Colonic mucosa (tissue), 4 donors: ENCODE measurements at regions not wholly inside any gene's neighbourhood (a gene's known extent, or its start where the extent isn't known, plus 50 kb on each side); places are given as distances from the start of the nearest gene placed in this dataset.

Experiments
- DNase-seq: peaks from one replicate; pipeline ENCODE4 v3.0.0-alpha.2; 2020
- H3K27ac ChIP-seq: fragments of 200-600 bp; one replicate; pipeline ENCODE4 v1.8.0; 2021
- H3K27me3 ChIP-seq: fragments of 200-600 bp; one replicate; pipeline ENCODE4 v1.8.0; 2021
- H3K36me3 ChIP-seq: fragments of 200-600 bp; one replicate; pipeline ENCODE4 v1.8.0; 2021
- H3K4me1 ChIP-seq: fragments of 200-600 bp; one replicate; pipeline ENCODE4 v1.8.0; 2021; ENCODE audit warnings: mild to moderate bottlenecking
- H3K4me3 ChIP-seq: fragments of 200-600 bp; one replicate; pipeline ENCODE4 v1.8.0; 2021
- H3K9ac ChIP-seq, 2 donors: one replicate each; pipeline ENCODE4 v1.7.0; 2013; ENCODE audit warnings: control low read depth in 2 of 2, low read depth in 2 of 2, low read length in 2 of 2
- H3K9me3 ChIP-seq: fragments of 200-600 bp; one replicate; pipeline ENCODE4 v1.8.0; 2021
- intact Hi-C: fragments of 100-400 bp; cut with DNase I; formaldehyde crosslinking; loops from one replicate; pipeline ENCODE4 v1.14.1; 2022
- TF ChIP-seq, protein P1 (sequence below): fragments of 200-600 bp; IDR thresholded peaks from one replicate; pipeline ENCODE4 v1.8.0; 2022; ENCODE audit warnings: antibody characterized with exemption, mild to moderate bottlenecking
- donor health status: healthy.
- donor health status: DM: no; HTN: no; CAD: no.
- donor health status: DM: no; HTN: no; CAD: no.

DNA sequence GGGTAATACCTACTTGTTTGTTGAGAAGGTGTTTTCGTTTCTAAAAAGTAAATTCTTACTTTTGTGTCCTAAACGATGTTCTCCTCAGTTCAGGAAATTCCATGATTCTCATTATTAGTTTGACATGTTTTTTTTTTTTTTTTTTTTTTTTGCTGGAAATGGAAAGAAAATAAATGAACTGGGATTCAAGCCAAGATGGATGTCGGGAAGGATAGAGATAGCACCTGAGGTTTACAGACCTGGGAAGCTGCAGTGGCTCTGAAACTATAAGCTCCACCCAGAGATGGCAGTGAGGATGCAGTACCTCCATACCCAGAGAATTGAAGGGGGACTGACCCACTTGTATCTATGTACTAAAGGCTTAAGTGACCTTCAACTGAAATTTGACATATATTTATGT is 334.6 kb upstream of the TGFBR2 start:
- H3K4me3 ChIP-seq = no peak overlapping the region
- intact Hi-C loops = no loop called here
- no peaks in the 10 kb centered on the region for H3K4me1 ChIP-seq
- no peaks in the 10 kb centered on the region for H3K27me3 ChIP-seq
- DNase-seq = no peak
- no peak overlapping the region for H3K27ac ChIP-seq
- H3K9ac ChIP-seq = no peak overlapping the region
- no peaks in the 10 kb centered on the region for H3K36me3 ChIP-seq
- no peaks in the 10 kb centered on the region for H3K9me3 ChIP-seq
- TF ChIP-seq, protein P1, sequence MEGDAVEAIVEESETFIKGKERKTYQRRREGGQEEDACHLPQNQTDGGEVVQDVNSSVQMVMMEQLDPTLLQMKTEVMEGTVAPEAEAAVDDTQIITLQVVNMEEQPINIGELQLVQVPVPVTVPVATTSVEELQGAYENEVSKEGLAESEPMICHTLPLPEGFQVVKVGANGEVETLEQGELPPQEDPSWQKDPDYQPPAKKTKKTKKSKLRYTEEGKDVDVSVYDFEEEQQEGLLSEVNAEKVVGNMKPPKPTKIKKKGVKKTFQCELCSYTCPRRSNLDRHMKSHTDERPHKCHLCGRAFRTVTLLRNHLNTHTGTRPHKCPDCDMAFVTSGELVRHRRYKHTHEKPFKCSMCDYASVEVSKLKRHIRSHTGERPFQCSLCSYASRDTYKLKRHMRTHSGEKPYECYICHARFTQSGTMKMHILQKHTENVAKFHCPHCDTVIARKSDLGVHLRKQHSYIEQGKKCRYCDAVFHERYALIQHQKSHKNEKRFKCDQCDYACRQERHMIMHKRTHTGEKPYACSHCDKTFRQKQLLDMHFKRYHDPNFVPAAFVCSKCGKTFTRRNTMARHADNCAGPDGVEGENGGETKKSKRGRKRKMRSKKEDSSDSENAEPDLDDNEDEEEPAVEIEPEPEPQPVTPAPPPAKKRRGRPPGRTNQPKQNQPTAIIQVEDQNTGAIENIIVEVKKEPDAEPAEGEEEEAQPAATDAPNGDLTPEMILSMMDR = no peak

DNA sequence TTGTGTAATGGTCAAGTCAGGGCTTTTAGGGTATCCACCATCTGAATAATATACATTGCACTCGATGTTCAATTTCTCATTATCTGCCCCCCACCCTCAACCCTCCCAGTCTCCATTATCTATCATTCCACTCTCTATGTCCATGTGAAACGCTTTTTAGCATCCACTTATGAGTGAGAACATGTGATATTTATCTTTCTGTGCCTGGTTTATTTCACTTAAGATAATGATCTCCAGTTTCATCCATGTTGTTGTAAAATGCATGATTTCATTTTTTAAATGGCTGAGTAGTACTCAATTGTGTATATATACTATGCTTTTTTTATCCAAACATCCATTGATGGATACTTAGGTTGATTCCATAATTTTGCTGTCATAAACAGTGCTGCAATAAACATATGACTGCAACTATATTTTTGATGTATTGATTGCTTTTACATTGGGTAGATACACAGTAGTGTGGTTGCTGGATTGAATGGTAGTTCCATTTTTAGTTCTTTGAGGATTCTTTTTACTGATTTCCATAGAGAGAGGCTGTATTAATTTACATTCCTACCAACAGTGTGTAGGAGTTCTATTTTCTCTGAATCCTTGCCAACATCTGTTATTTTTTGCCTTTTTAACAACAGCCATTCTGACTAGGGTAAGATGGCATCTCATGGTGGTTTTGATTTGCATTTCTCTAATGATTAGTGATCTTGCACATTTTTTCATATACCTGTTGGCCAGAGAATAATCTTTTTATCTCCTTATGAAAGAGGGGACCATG is 332.9 kb upstream of the TGFBR2 start:
- no peaks in the 10 kb centered on the region for H3K27me3 ChIP-seq
- TF ChIP-seq, protein P1 = no peak
- H3K9ac ChIP-seq = no peak overlapping the region
- no peak overlapping the region for H3K27ac ChIP-seq
- H3K36me3 ChIP-seq = no peaks in the 10 kb centered on the region
- no peaks in the 10 kb centered on the region for H3K4me1 ChIP-seq
- intact Hi-C loops = no loop called here
- no peaks in the 10 kb centered on the region for H3K9me3 ChIP-seq
- DNase-seq = no peak
- H3K4me3 ChIP-seq = no peak overlapping the region

DNA sequence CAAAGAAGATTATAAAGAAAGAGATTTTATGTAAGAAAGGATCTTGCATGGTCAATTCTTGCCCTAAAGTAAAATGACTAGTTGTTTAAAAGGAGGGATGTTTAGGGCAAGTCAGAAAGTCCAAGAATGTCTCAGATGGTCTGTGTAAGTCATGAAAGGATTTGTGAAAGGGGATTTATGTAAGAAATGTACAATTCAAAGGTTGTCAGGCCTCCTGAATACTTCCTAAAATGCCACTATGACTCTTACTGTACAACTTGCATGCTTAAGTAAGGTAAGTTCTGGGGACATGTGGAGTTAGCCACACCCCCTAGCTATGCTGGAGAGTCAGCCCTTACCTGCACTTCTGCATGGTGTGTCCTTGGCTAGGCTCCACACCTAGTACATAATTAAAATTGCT is 328.9 kb upstream of the TGFBR2 start:
- DNase-seq = no peak
- H3K4me1 ChIP-seq = no peaks in the 10 kb centered on the region
- no peaks in the 10 kb centered on the region for H3K36me3 ChIP-seq
- no peak overlapping the region for H3K4me3 ChIP-seq
- H3K27me3 ChIP-seq = no peaks in the 10 kb centered on the region
- H3K9me3 ChIP-seq = no peaks in the 10 kb centered on the region
- intact Hi-C loops = no loop called here
- no peak overlapping the region for H3K9ac ChIP-seq
- H3K27ac ChIP-seq = no peak overlapping the region
- TF ChIP-seq, protein P1 = no peak

DNA sequence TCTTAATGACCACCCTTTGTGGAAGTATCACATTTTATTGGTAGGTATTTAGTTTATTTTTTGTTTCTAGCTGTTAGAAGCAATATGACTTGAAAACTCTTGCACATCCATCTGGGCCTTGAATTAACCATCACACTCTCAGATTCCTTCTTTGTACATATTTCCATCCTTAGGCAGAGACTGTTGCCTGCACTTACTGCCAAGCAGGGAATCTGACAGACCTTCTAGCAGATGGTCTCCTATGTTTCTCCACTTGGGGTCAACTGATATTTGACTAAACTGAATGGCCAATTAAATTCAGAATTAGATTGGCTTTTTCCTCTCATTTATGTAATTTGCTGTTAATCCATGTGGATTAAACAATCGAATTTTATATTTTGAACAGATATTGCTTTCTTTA is 324.9 kb upstream of the TGFBR2 start:
- Histone ChIP-seq H3K4me3 (no peak overlapping the region), H3K27ac (no peak overlapping the region), H3K9me3 (no peaks in the 10 kb centered on the region), H3K27me3 (no peaks in the 10 kb centered on the region), H3K9ac (no peak overlapping the region), H3K36me3 (no peaks in the 10 kb centered on the region), H3K4me1 (no peaks in the 10 kb centered on the region)
- intact Hi-C loops = no loop called here
- DNase-seq = no peak
- TF ChIP-seq, protein P1 = no peak

DNA sequence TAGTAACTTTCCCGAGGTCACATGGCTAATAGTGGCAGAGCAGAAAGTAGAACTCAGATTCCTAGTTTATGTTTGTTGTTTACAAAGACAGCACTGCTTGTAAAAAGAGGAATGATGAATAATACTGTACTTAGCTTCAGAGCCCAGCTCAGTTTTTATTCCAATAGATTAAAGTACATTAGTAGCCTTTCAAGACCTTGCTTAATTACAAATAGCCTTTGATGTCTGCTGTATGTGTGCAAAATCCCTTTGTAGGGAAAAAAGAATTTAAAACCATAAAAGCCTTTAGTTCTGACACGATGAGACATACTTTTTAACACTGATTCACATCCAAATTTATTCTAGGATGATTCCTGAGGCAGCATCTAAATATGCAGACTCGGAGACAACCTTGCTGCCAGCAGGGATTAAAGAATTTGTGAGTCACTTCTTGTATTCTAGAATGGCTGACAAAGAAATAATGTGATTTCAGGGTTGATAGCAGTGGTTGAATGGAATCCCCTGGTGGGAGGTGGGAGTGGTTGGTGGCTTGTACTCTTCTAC is 324.2 kb upstream of the TGFBR2 start:
- no peak overlapping the region for H3K4me3 ChIP-seq
- no peak for DNase-seq
- TF ChIP-seq, protein P1 = no peak
- H3K27ac ChIP-seq = no peak overlapping the region
- no peaks in the 10 kb centered on the region for H3K4me1 ChIP-seq
- H3K9ac ChIP-seq = no peak overlapping the region
- H3K9me3 ChIP-seq = no peaks in the 10 kb centered on the region
- H3K36me3 ChIP-seq = no peaks in the 10 kb centered on the region
- intact Hi-C loops = no loop called here
- no peaks in the 10 kb centered on the region for H3K27me3 ChIP-seq
